GM23338 (cell line): ENCODE measurements at regions not wholly inside any gene's neighbourhood (a gene's known extent, or its start where the extent isn't known, plus 50 kb on each side); places are given as distances from the start of the nearest gene placed in this dataset.
A peak's percentile ranks its signal among the peaks of the same experiment; 100 is the strongest.

Experiments
- ATAC-seq: fragments of 200-7000 bp; cut with Tn5 transposase; 3 replicates; pipeline ENCODE4 v1.9.1; 2020
- DNase-seq: peaks from one replicate; pipeline ENCODE4 v3.0.0-alpha.2; 2015; ENCODE audit warnings: low spot score
- H2AFZ ChIP-seq: fragments of 200-600 bp; sonication (generic); 2 replicates; pipeline ENCODE4 v1.8.0; 2016; ENCODE audit warnings: antibody characterized with exemption, mild to moderate bottlenecking, moderate library complexity
- H3F3A ChIP-seq: fragments of 200-600 bp; sonication (generic); replicated peaks from 2 replicates; pipeline ENCODE4 v1.8.0; 2017; ENCODE audit warnings: antibody characterized with exemption, mixed run types, low read depth
- H3K27ac ChIP-seq: fragments of 200-600 bp; sonication (generic); 2 replicates; pipeline ENCODE4 v1.6.1; 2016; ENCODE audit warnings: low read depth
- H3K27me3 ChIP-seq: fragments of 200-600 bp; sonication (generic); 2 replicates; pipeline ENCODE4 v1.8.0; 2016; ENCODE audit warnings: mild to moderate bottlenecking, mixed run types, moderate library complexity; ENCODE audit not compliant: insufficient read depth
- H3K36me3 ChIP-seq: fragments of 200-600 bp; sonication (generic); 2 replicates; pipeline ENCODE4 v1.8.0; 2016; ENCODE audit warnings: mild to moderate bottlenecking; ENCODE audit not compliant: insufficient read depth
- H3K4me1 ChIP-seq: fragments of 200-600 bp; sonication (generic); 2 replicates; pipeline ENCODE4 v1.8.0; 2016; ENCODE audit warnings: mild to moderate bottlenecking, moderate library complexity; ENCODE audit not compliant: insufficient read depth
- H3K4me2 ChIP-seq: fragments of 200-600 bp; sonication (generic); 2 replicates; pipeline ENCODE4 v1.7.1; 2017; ENCODE audit warnings: mixed run types
- H3K4me3 ChIP-seq: fragments of 200-600 bp; sonication (generic); 2 replicates; pipeline ENCODE4 v1.6.1; 2016; ENCODE audit warnings: mixed run types
- H3K79me2 ChIP-seq: fragments of 200-600 bp; sonication (generic); replicated peaks from 2 replicates; pipeline ENCODE4 v1.8.0; 2017; ENCODE audit warnings: mild to moderate bottlenecking; ENCODE audit not compliant: insufficient read depth
- H3K9me2 ChIP-seq: fragments of 200-600 bp; sonication (generic); 2 replicates; pipeline ENCODE4 v1.8.0; 2017; ENCODE audit not compliant: insufficient read depth
- H4K20me1 ChIP-seq: fragments of 200-600 bp; sonication (generic); replicated peaks from 2 replicates; pipeline ENCODE4 v1.8.0; 2017; ENCODE audit warnings: mild to moderate bottlenecking; ENCODE audit not compliant: insufficient read depth
- H3K27ac Mint-ChIP-seq: 2 replicates; pipeline ENCODE4 v1.8.0; 2020; ENCODE audit warnings: inconsistent platforms, mild to moderate bottlenecking, moderate library complexity, mixed read lengths
- H3K27me3 Mint-ChIP-seq: 3 replicates; pipeline ENCODE4 v1.8.0; 2022; ENCODE audit warnings: low read depth, mild to moderate bottlenecking, moderate library complexity, mixed read lengths, inconsistent platforms; ENCODE audit not compliant: insufficient read depth, poor library complexity
- H3K36me3 Mint-ChIP-seq: 3 replicates; pipeline ENCODE4 v1.8.0; 2021; ENCODE audit warnings: low read depth, mild to moderate bottlenecking, inconsistent platforms, moderate library complexity, mixed read lengths
- H3K4me1 Mint-ChIP-seq: 3 replicates; pipeline ENCODE4 v1.8.0; 2020; ENCODE audit warnings: mild to moderate bottlenecking, inconsistent platforms, mixed read lengths
- H3K4me3 Mint-ChIP-seq: 3 replicates; pipeline ENCODE4 v1.8.0; 2021; ENCODE audit warnings: moderate library complexity, mild to moderate bottlenecking, inconsistent platforms, mixed read lengths
- H3K9me3 Mint-ChIP-seq: 3 replicates; pipeline ENCODE4 v1.8.0; 2020; ENCODE audit warnings: moderate library complexity, mild to moderate bottlenecking, inconsistent platforms, mixed read lengths
- JUNB ChIP-seq: IDR thresholded peaks from one replicate; pipeline ENCODE4 v1.6.1; 2016; ENCODE audit warnings: antibody characterized with exemption; ENCODE audit not compliant: unreplicated experiment
- NANOG ChIP-seq: IDR thresholded peaks from 2 replicates; pipeline ENCODE4 v1.6.1; 2016; ENCODE audit warnings: antibody characterized with exemption, borderline replicate concordance
- POLR2AphosphoS5 ChIP-seq: IDR thresholded peaks from 2 replicates; pipeline ENCODE4 v1.6.1; 2016; ENCODE audit warnings: antibody characterized with exemption, low read depth
- ZNF331 ChIP-seq: fragments of 250-450 bp; sonication (Bioruptor Pico); IDR thresholded peaks from 2 replicates; pipeline ENCODE4 v1.5.0; 2020; ENCODE audit warnings: low read depth, mild to moderate bottlenecking, moderate library complexity
- TF ChIP-seq, protein P1 (sequence below): IDR thresholded peaks from one replicate; pipeline ENCODE4 v1.6.1; 2018; ENCODE audit warnings: antibody characterized with exemption; ENCODE audit not compliant: unreplicated experiment
- TF ChIP-seq, protein P2 (sequence below), 2 experiments: fragments of 200-600 bp in 1 of 2; sonication (generic) in 1 of 2; conservative IDR thresholded peaks; 2 replicates each; pipeline versions ENCODE4 v1.5.1 to v1.6.1; 2016 to 2017; ENCODE audit warnings: antibody characterized with exemption in 2 of 2, low read depth in 2 of 2, mild to moderate bottlenecking in 2 of 2, moderate library complexity in 1 of 2

DNA sequence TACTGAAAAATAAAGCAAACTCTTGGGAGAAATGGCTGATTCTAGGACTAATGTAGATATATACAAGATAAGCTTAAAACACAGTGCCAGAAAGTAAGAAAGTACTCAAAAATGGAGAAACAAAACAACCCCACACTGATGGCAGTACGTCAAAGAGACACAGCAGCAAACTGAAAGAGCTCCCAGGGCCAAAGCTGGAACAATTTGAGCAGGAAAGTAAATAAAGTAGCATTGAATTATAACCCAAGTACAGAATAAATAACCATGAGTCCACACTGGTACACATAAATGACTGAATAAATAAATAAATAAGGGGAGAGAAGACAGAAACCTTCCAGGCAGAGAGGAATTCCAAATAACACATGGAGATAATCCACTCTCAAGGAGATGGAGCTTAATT is 120.9 kb downstream of the GLUL start:
- no peaks in the 10 kb centered on the region for H3K27me3 ChIP-seq
- TF ChIP-seq, protein P1, sequence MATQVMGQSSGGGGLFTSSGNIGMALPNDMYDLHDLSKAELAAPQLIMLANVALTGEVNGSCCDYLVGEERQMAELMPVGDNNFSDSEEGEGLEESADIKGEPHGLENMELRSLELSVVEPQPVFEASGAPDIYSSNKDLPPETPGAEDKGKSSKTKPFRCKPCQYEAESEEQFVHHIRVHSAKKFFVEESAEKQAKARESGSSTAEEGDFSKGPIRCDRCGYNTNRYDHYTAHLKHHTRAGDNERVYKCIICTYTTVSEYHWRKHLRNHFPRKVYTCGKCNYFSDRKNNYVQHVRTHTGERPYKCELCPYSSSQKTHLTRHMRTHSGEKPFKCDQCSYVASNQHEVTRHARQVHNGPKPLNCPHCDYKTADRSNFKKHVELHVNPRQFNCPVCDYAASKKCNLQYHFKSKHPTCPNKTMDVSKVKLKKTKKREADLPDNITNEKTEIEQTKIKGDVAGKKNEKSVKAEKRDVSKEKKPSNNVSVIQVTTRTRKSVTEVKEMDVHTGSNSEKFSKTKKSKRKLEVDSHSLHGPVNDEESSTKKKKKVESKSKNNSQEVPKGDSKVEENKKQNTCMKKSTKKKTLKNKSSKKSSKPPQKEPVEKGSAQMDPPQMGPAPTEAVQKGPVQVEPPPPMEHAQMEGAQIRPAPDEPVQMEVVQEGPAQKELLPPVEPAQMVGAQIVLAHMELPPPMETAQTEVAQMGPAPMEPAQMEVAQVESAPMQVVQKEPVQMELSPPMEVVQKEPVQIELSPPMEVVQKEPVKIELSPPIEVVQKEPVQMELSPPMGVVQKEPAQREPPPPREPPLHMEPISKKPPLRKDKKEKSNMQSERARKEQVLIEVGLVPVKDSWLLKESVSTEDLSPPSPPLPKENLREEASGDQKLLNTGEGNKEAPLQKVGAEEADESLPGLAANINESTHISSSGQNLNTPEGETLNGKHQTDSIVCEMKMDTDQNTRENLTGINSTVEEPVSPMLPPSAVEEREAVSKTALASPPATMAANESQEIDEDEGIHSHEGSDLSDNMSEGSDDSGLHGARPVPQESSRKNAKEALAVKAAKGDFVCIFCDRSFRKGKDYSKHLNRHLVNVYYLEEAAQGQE, result no peak
- Mint-ChIP-seq H3K4me3 (no peak overlapping the region), H3K9me3 (no peaks in the 10 kb centered on the region), H3K27me3 (no peaks in the 10 kb centered on the region), H3K27ac (no peak overlapping the region), H3K4me1 (0 out of 3 replicates have a peak, but pooled peaks cover 3% of the 10 kb centered on the region), H3K36me3 (no peaks in the 10 kb centered on the region)
- ATAC-seq (no peak), DNase-seq (no peak)
- no peaks in the 10 kb centered on the region for H3K4me1 ChIP-seq
- H3K4me2 ChIP-seq, result no peak overlapping the region
- no peaks in the 10 kb centered on the region for H3K9me2 ChIP-seq
- H3K36me3 ChIP-seq, result no peaks in the 10 kb centered on the region
- no peak overlapping the region for H3K27ac ChIP-seq
- H2AFZ ChIP-seq, result no peak overlapping the region
- no peaks in the 10 kb centered on the region for H3K79me2 ChIP-seq
- H3K4me3 ChIP-seq, result no peak overlapping the region
- H3F3A ChIP-seq, result no peaks in the 10 kb centered on the region
- no peaks in the 10 kb centered on the region for H4K20me1 ChIP-seq

DNA sequence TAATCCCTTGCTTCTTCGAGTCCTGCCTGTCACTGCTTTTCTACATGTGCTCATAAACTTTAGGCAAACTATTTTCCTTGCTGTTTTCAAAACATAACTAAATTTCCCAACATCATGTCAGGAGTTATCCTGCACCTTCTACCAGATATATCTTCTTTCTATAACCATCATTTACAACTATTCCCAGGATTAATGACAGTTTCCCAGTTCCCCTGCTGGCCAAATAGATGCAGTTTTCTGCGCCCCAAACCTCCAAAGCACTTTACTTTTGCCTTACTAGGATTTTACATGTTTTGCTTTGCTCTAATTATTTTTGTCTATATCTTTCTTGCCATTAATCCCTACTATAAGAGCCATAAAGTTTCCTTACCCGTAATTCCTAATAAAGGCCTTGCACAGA is 122.5 kb downstream of the GLUL start:
- H4K20me1 ChIP-seq, result no peaks in the 10 kb centered on the region
- H3K9me3 Mint-ChIP-seq, result no peaks in the 10 kb centered on the region
- TF ChIP-seq POLR2AphosphoS5 (no peak), JUNB (no peak), ZNF331 (CRISPR knock-in tag) (no peak), NANOG (no peak)
- TF ChIP-seq, protein P2, sequence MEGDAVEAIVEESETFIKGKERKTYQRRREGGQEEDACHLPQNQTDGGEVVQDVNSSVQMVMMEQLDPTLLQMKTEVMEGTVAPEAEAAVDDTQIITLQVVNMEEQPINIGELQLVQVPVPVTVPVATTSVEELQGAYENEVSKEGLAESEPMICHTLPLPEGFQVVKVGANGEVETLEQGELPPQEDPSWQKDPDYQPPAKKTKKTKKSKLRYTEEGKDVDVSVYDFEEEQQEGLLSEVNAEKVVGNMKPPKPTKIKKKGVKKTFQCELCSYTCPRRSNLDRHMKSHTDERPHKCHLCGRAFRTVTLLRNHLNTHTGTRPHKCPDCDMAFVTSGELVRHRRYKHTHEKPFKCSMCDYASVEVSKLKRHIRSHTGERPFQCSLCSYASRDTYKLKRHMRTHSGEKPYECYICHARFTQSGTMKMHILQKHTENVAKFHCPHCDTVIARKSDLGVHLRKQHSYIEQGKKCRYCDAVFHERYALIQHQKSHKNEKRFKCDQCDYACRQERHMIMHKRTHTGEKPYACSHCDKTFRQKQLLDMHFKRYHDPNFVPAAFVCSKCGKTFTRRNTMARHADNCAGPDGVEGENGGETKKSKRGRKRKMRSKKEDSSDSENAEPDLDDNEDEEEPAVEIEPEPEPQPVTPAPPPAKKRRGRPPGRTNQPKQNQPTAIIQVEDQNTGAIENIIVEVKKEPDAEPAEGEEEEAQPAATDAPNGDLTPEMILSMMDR (conservative IDR thresholded peaks at IDR 0.05; ENCODE audit: low read depth in 2 of 2), result peak in 1 of 2 experiments; percentile 45; a peak in 2 of 4 replicates
- no peaks in the 10 kb centered on the region for H3K27me3 Mint-ChIP-seq
- no peaks in the 10 kb centered on the region for H3K9me2 ChIP-seq
- H3F3A ChIP-seq, result no peaks in the 10 kb centered on the region
- H3K79me2 ChIP-seq, result no peaks in the 10 kb centered on the region
- no peak overlapping the region for H3K4me2 ChIP-seq
- DNase-seq (no peak), ATAC-seq (no peak)
- H3K4me3 ChIP-seq, result no peak overlapping the region
- H3K27me3 ChIP-seq, result no peaks in the 10 kb centered on the region
- no peak overlapping the region for H3K27ac Mint-ChIP-seq
- H3K36me3 ChIP-seq, result no peaks in the 10 kb centered on the region
- 0 out of 3 replicates have a peak, but pooled peaks cover 3% of the 10 kb centered on the region for H3K4me1 Mint-ChIP-seq
- no peak overlapping the region for H3K4me3 Mint-ChIP-seq
- H3K4me1 ChIP-seq, result no peaks in the 10 kb centered on the region
- H3K36me3 Mint-ChIP-seq, result no peaks in the 10 kb centered on the region
- H2AFZ ChIP-seq, result no peak overlapping the region
- no peak overlapping the region for H3K27ac ChIP-seq
